K562 (cell line): ENCODE measurements at regions not wholly inside any gene's neighbourhood (a gene's known extent, or its start where the extent isn't known, plus 50 kb on each side); places are given as distances from the start of the nearest gene placed in this dataset.
A peak's percentile ranks its signal among the peaks of the same experiment; 100 is the strongest.
"Not testable (repeated sequence)": the region's sequence is repeated elsewhere in the genome, so short reads cannot be mapped to it uniquely, and the experiment has no call there.

Experiments
- ATAC-seq: fragments of 200-7000 bp; cut with Tn5 transposase; 3 replicates; pipeline ENCODE4 v1.9.1; 2020; ENCODE audit warnings: moderate library complexity
- BruUV-seq: library from RNA; stranded (reverse); fragments of 400-500 nt; replicated peaks from 2 replicates; lab custom pipeline; 2021; lab: Mats Ljungman, UMichigan
- CTCF ChIA-PET: fragments of 300-600 bp; formaldehyde crosslinking; extraction: SDS; loops from one replicate; lab custom pipeline; 2021; ENCODE audit warnings: low intra/inter-chr PET ratio; lab: Yijun Ruan, JAX
- POLR2A ChIA-PET: fragments of 300-600, 350-650 bp; sonication (Branson Sonifier 250); formaldehyde crosslinking; extraction: SDS; loops from one replicate; lab custom pipeline; 2021; ENCODE audit warnings: antibody characterized with exemption, inconsistent platforms; lab: Yijun Ruan, JAX
- DNase-seq, 4 experiments: peaks; one replicate each; pipeline versions ENCODE4 v3.0.0 to v3.0.0-alpha.2; 2011 to 2018; ENCODE audit warnings: low spot score in 3 of 4, mixed read lengths in 3 of 4; ENCODE audit errors: extremely low read depth in 1 of 4
- FAIRE-seq: peaks from 2 replicates; lab custom pipeline; 2011; peaks lifted over from hg19 to GRCh38; lab: Jason Lieb, UNC
- H2AFZ ChIP-seq: 2 replicates; pipeline ENCODE4 v1.6.0; 2011; ENCODE audit warnings: low read depth, low read length, control low read depth, inconsistent platforms
- H3K27ac ChIP-seq: fragments of 200-600 bp; 3 replicates; pipeline ENCODE4 v1.8.0; 2011; ENCODE audit warnings: low read depth, mild to moderate bottlenecking, control low read depth, inconsistent platforms, low read length, moderate library complexity, mixed read lengths; ENCODE audit errors: extremely low read depth
- H3K27me3 ChIP-seq, 2 experiments: fragments of 300-600 bp in 1 of 2; 2 replicates in 1 of 2; 3 replicates in 1 of 2; pipeline versions ENCODE4 v1.6.0 to v1.8.0; 2011; ENCODE audit warnings: inconsistent platforms in 2 of 2, low read length in 2 of 2, mild to moderate bottlenecking in 1 of 2, mixed read lengths in 1 of 2, moderate library complexity in 1 of 2; ENCODE audit not compliant: control insufficient read depth in 2 of 2, insufficient read depth in 2 of 2
- H3K36me3 ChIP-seq: fragments of 300-600 bp; 3 replicates; pipeline ENCODE4 v1.8.0; 2011; ENCODE audit warnings: mild to moderate bottlenecking, low read length, inconsistent platforms; ENCODE audit not compliant: control insufficient read depth, insufficient read depth
- H3K4me1 ChIP-seq, 2 experiments: fragments of 200-600 bp in 1 of 2; replicated peaks in 1 of 2; 2 replicates in 1 of 2; 3 replicates in 1 of 2; pipeline versions ENCODE4 v1.5.1 to v1.8.0; 2011; ENCODE audit warnings: inconsistent platforms in 2 of 2, low read length in 2 of 2, mild to moderate bottlenecking in 1 of 2, mixed read lengths in 1 of 2, moderate library complexity in 1 of 2; ENCODE audit not compliant: control insufficient read depth in 2 of 2, insufficient read depth in 2 of 2
- H3K4me2 ChIP-seq: 2 replicates; pipeline ENCODE4 v1.6.1; 2011; ENCODE audit warnings: low read length, control low read depth, inconsistent platforms, mixed read lengths; ENCODE audit not compliant: insufficient read depth
- H3K4me3 ChIP-seq: fragments of 200-600 bp; sonication (generic), shearing (Covaris generic); 2 replicates; pipeline ENCODE4 v1.5.1; 2016; ENCODE audit warnings: control low read depth, inconsistent platforms
- H3K79me2 ChIP-seq: fragments of 200-600 bp; 3 replicates; pipeline ENCODE4 v1.8.0; 2011; ENCODE audit warnings: low read length, inconsistent platforms; ENCODE audit not compliant: control insufficient read depth, insufficient read depth
- H3K9ac ChIP-seq, 2 experiments: 2 replicates each; pipeline versions ENCODE4 v1.6.0 to v1.6.1; 2011; ENCODE audit warnings: low read depth in 2 of 2, low read length in 2 of 2, control low read depth in 1 of 2, inconsistent platforms in 1 of 2, mild to moderate bottlenecking in 1 of 2, mixed read lengths in 1 of 2; ENCODE audit not compliant: insufficient read depth in 1 of 2
- H3K9me1 ChIP-seq: one replicate; pipeline ENCODE4 v1.6.0; 2011; ENCODE audit warnings: inconsistent platforms, mild to moderate bottlenecking, low read length, moderate library complexity; ENCODE audit not compliant: control insufficient read depth, insufficient read depth
- H3K9me3 ChIP-seq: replicated peaks from 2 replicates; pipeline ENCODE4 v1.5.1; 2011; ENCODE audit warnings: low read depth, low read length, inconsistent platforms; ENCODE audit not compliant: control insufficient read depth, insufficient read depth
- H4K20me1 ChIP-seq: replicated peaks from 2 replicates; pipeline ENCODE4 v1.6.1; 2011; ENCODE audit warnings: low read length, inconsistent platforms, mixed read lengths; ENCODE audit not compliant: control insufficient read depth, insufficient read depth
- ARID1B ChIP-seq: fragments of 450-650 bp; IDR thresholded peaks from 2 replicates; pipeline ENCODE4 v1.6.1; 2016; ENCODE audit warnings: antibody characterized with exemption, mild to moderate bottlenecking, inconsistent platforms
- ETV1 ChIP-seq: fragments of 450-650 bp; conservative IDR thresholded peaks from 2 replicates; pipeline ENCODE4 v1.6.1; 2016; ENCODE audit warnings: missing genetic modification characterization, control low read depth, low read depth, missing compliant biosample characterization
- FOSL1 ChIP-seq: fragments of 200-800 bp; sonication (Bioruptor generic); conservative IDR thresholded peaks from 2 replicates; pipeline ENCODE4 v1.6.1; 2016; ENCODE audit warnings: missing genetic modification characterization, missing compliant biosample characterization
- JUND ChIP-seq, 2 experiments: IDR thresholded peaks; 2 replicates in 1 of 2; 3 replicates in 1 of 2; pipeline ENCODE4 v1.6.1; 2011; ENCODE audit warnings: borderline replicate concordance in 2 of 2, low read depth in 2 of 2, low read length in 2 of 2, improper control_type of control experiment in 1 of 2, missing biosample characterization in 1 of 2, missing genetic modification characterization in 1 of 2, missing genetic modification reagents in 1 of 2
- L3MBTL2 ChIP-seq: fragments of 450-650 bp; IDR thresholded peaks from 2 replicates; pipeline ENCODE4 v1.6.1; 2016; ENCODE audit warnings: mild to moderate bottlenecking, moderate library complexity
- WGBS: fragments of 100-300 bp; shearing (Covaris generic); methylation state at CpG from one replicate; pipeline ENCODE4 v1.1.6; 2016; ENCODE audit warnings: low coverage, mixed read lengths; ENCODE audit not compliant: insufficient coverage; ENCODE audit errors: missing lambda C conversion rate; 5-methylcytosine and 5-hydroxymethylcytosine counted together
- in situ Hi-C: fragments of 300-500 bp; cut with MboI; formaldehyde crosslinking; loops from 4 replicates; pipeline ENCODE4 v1.15.0; 2018; ENCODE audit warnings: inconsistent platforms, mixed read lengths
- intact Hi-C: fragments of 100-400 bp; cut with micrococcal nuclease; formaldehyde crosslinking; loops from 2 replicates; pipeline ENCODE4 v1.14.2; 2022
- TF ChIP-seq, protein P1 (sequence below), 2 experiments: fragments of 450-650 bp in 1 of 2; sonication (generic) in 1 of 2; formaldehyde crosslinking in 1 of 2; IDR thresholded peaks in 1 of 2; conservative IDR thresholded peaks in 1 of 2; 2 replicates each; pipeline versions ENCODE4 v1.6.1 to v1.8.1; 2016 to 2023; ENCODE audit warnings: mild to moderate bottlenecking in 2 of 2, moderate library complexity in 2 of 2, inconsistent platforms in 1 of 2, missing genetic modification reagents in 1 of 2

- H3K36me3 ChIP-seq; POLR2A ChIA-PET; H3K27me3 ChIP-seq; FAIRE-seq; H3K27ac ChIP-seq; H3K4me1 ChIP-seq; H3K4me3 ChIP-seq; BruUV-seq; H3K79me2 ChIP-seq; H2AFZ ChIP-seq; intact Hi-C loops; H3K9me3 ChIP-seq; CTCF ChIA-PET; H4K20me1 ChIP-seq; in situ Hi-C loops; H3K9me1 ChIP-seq; ATAC-seq; H3K9ac ChIP-seq; TF ChIP-seq JUND (tag; IDR thresholded peaks at IDR 0.05; ENCODE audit: borderline replicate concordance, low read depth, low read length): not testable (repeated sequence)
- H3K4me2 ChIP-seq = peak overlapping the region; percentile 41; the same call in 1 of the 2 replicates
- 0 out of 2 replicates have a peak, but pooled peaks have one; percentile 8 for TF ChIP-seq ARID1B
- 0 out of 2 replicates have a peak, but pooled peaks have one; percentile 18 for TF ChIP-seq ETV1 (tag)
- TF ChIP-seq, protein P1, sequence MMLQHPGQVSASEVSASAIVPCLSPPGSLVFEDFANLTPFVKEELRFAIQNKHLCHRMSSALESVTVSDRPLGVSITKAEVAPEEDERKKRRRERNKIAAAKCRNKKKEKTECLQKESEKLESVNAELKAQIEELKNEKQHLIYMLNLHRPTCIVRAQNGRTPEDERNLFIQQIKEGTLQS (IDR thresholded peaks at IDR 0.05) = peak; percentile 63
- TF ChIP-seq, protein P1 (CRISPR knock-in tag; conservative IDR thresholded peaks at IDR 0.05) = not testable (repeated sequence)
- TF ChIP-seq L3MBTL2 = peak; percentile 23; the same call in 1 of the 2 replicates
- TF ChIP-seq FOSL1 = peak; percentile 45
- TF ChIP-seq JUND (IDR thresholded peaks at IDR 0.05; ENCODE audit: borderline replicate concordance, low read depth, low read length) = peak; percentile 81
- WGBS = 2% methylated on average over 6 of the region's 11 CpGs
- peak in 1 of 4 experiments; percentile 24 for DNase-seq
These were observed 60.9 kb upstream of the ALG13 start for GRCh38 chrX:111620084-111620483.
